HK-2 (cell line): ENCODE measurements at regions not wholly inside any gene's neighbourhood (a gene's known extent, or its start where the extent isn't known, plus 50 kb on each side); places are given as distances from the start of the nearest gene placed in this dataset.

Experiments used
- DNase-seq: peaks from one replicate; pipeline ENCODE4 v3.0.0-alpha.2; 2018; ENCODE audit not compliant: unreplicated experiment

DNA sequence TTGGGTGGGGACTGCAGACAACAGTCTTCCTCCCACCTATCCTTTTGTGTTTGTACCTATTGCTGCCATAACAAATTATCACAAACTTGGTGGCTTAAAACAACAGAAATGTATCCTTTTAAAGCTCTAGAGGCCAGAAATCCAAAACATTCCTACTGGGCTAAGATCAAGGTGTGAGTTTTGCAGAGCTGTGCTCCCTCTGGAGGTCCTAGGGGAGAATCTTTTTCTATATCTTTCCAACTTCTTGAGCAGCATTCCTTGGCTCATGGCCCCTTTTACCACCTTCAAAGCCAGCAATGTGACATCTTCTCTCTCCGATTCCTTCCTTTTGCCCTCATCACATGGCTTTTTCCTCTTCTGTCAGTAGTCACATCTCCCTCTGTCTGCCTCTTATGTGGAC, 190.6 kb downstream of the TTC8 start:
- DNase-seq, result no peak

GRCh38 chr14:89017417-89017816, 193.0 kb downstream of the TTC8 start:
- no peak for DNase-seq

DNA sequence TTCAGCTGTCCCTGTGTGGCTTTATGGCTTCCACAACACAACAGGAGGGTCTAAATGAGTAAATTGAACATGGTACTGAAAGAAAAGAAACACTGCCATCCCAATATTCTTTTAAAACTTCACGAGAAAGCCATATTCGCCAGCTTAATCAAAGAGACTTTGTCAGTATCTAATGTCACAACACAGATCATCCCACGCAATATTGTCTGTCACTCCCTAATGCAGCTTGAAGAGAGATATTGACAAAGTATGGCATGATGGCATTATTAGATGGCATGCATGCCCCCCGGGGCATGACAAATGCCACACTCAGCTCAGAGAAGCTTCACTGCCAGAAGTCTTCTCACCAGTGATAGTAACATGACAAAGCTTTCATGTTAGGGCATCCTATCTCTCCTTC, 197.8 kb downstream of the TTC8 start:
- no peak for DNase-seq

- DNase-seq, result no peak
Measured at GRCh38 chr14:89024691-89025090, 200.2 kb downstream of the TTC8 start.

DNA sequence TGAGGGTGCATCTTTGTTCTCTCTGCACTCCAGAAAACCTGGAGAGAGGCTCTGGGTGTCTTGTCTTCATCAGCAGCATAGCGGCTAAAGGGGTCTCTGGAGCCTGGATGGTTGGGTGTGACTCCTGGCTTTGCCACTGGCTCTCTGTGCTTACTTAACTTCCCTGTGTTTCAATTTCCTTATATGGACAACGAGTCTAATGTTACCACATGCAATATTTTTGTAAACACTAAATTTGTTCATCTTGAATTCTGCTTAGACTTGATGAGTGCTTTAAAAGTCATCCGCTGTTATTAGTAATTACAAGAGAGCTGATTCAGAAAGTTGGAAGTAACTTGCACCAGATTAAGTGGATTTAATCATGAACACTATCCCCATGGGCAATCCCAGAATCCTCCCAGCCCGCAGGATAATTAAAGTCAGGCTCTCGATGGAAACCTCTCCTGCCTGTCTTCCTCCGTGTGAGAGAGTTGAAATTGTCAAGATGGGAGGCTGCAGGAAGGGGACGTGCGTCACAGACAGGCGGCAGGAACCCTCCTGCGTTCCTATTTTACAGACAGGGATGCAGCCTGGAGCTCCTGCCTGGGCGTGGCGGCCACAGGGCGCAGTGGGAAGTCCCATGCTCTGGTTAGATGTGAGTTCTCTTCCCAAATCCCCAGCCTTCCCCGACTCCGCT, 201.2 kb downstream of the TTC8 start:
- DNase-seq, result no peak

- peak; percentile 41 for DNase-seq
Measured at GRCh38 chr14:89027097-89027740, 202.8 kb downstream of the TTC8 start.

- DNase-seq, result no peak
Measured at GRCh38 chr14:89028462-89029134, 204.1 kb downstream of the TTC8 start.

DNA sequence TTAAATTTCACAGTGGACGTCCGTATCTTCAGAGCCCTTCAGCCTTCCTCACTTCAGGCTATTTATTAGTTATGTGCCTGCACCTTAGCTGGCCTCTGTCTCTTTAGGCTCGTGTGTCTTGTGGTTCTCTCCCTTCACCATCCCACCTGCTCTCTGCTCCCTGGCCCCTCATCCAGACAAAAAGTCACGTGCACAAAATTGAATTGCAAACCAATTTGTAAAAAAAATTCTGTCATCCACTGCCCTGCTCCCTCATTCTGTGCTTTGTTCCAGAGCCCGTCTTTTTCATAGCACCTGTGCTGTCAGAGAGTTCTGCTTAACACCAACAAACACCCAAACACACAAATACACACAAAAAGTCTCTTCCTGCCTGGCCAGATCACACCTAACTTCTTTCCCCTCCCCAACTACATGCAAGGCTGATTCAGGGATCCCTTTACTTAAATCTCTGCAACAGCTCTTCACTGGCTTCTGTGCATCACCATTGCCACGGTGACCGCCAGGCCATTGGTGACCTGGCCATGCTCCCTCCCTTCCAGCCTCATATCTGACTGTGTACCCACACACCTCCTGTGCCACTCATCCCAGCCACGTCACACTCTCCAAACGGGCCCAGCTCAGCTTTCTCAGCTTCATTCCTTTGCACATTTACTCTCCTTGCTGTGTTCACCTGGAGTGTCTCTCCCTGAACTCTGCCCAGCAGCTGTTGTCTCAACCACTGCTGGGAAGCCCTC, 205.7 kb downstream of the TTC8 start:
- DNase-seq, result no peak

- DNase-seq, result no peak
Measured at GRCh38 chr14:89030921-89031320, 206.5 kb downstream of the TTC8 start.

DNA sequence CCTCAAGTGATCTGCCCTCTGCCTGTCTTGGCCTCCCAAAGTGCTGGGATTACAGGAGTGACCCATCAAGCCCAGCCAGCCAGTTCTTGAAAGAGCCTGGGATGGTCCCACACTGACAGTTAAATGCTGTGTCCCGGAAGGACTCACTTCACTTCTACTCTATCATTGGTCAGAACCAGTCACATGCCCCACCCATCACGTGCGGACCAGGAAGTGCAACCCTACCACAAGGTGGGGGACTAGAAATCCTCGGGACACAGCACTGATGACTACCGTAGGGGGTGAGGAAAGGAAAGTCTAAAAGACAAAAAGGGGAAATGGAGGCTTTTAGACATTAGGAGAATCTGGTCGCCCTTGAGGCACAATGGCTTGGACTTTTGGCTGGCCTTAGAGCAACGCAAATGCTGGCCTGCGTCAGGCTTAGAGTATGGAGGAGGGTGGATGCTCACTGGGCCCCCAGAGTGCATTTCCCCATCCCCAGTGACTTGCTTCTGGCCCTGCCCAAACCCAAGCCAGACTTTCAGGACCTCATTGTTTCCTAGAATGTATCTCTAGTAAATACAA, 207.7 kb downstream of the TTC8 start:
- no peak for DNase-seq

DNA sequence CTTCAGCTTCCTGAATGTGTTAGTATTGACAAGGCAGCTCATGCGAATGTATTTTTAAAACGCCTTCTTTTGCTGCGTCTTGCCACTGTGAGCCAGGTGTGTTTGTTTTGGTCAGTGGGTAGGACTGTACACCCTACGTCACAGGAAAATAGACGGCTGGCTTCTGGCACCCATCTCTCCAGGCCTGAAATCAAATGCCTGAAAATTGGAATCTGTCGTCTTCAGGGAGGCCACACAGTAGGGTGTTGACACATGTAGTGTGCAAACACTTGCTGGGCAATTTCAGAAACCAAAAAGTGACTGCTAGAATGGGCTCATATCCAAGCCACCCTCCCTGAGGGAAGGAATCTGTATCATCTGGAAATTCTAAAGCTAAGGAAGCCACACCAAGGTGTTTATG, 209.3 kb downstream of the TTC8 start:
- DNase-seq, result no peak

DNA sequence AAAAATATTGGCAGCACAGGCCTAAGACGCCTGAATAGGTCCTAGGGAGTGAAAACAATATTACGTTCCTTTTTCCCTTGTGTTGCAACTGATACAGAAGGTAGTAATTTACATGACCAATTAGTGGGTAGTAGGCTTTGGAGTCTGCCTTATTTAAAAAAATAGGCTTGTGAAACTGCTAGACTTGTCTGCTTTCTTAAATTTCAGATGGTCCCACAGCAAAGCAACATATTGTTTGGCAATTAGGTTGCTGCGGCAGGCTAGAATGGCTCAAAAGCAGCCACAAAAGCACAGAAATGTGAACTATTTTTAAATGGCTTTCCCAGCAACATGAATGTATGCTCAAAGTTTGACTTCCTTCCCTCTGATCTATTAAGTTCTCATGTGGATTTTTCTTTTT, 211.9 kb downstream of the TTC8 start:
- DNase-seq, result no peak

GRCh38 chr14:89037065-89037464, 212.6 kb downstream of the TTC8 start:
- no peak for DNase-seq

DNA sequence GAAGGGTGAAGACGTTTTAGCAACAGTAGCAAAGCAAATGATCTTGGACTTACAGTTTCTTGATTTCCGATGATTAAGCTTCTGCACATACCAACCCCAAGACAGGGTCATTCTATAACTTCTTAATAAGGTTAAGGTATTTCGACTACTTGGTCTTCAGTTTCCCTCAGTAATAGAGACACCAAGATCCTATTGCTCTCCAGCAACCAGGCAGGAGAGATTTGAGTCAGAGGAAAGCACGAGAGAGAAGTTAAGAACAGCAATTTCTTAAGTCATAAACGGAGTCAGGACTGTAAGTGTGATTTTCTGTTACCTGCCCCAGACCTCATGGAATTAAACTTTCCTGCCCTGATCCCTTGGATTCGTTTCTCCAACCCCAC, 215.6 kb downstream of the TTC8 start:
- no peak for DNase-seq

DNA sequence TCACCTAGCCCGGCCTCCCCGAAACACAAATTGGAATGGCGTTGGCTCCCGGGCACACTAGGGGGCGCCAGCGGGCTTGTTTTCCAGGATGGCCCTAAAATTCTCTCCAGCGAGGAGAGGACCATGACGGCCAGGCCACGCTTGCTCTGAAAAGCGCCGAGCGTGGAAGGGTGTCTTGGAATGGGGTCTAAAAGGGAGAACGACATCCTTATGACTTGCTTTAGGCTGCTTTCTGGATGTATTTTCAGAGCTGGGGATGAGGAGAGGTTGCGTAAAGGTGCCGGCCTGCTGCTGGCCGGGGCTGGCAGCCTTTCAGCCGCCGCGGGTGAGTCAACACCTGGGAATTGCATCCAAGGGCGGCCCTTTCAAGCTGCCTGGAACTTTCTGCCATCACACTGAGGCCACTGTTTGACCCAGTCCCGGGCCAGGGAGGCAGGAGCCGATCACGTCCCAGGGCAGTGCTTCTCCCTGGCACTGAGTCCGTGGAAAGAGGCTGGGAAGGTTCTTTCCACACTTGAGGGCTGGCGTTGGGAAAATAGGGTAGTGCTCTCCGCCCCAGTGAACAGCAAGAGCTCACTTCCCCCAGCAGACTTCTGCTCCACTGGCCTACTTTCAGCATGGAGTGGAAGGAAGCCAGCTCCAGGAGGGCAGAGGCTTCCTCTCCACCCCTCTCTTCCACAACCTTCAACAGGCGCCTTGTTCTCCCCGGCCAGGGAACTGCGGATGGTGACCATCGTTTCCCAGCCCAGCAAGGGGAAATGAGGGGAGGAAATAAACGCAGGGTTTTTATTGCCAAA, 216.2 kb downstream of the TTC8 start:
- DNase-seq, result peak; percentile 89

DNA sequence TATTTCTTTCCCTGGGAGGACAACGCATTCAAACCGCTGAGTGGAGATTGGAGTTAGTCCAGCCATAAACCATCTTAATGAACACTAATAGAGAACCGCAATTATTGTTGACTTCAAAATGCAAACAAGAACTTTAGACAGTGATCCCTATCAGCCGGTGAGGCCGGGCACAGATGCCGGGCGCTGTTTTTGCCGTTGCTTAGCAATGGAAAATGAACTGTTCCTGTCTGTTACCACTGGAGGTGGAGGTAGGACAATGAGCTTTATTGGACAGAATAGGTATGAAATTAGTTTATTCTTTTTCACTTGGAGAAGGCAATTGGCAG, 216.8 kb downstream of the TTC8 start:
- no peak for DNase-seq

- DNase-seq, result no peak
Measured at GRCh38 chr14:89042021-89042420, 217.6 kb downstream of the TTC8 start.

GRCh38 chr14:89053303-89053702, 228.9 kb downstream of the TTC8 start:
- no peak for DNase-seq

- no peak for DNase-seq
Measured at GRCh38 chr14:89056394-89056793, 231.9 kb downstream of the TTC8 start.

DNA sequence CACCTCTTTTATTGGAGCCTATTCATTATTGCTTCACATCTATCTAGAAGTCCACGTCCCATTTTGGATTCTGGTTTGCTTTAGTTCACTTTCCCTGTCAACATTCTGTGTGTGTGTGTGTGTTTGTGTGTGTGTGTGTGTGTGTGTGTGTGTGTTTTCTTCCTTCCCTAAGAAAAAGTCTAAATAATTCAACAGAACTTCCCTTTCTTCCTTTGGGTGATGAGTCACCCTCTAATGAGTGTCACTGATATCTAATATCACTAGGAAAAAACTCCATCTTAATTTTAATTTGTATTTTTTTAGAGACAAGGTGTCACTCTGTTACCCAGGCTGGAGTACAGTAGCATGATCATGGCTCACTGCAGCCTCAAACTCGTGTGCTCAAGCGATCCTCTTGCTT, 234.2 kb downstream of the TTC8 start:
- no peak for DNase-seq

DNA sequence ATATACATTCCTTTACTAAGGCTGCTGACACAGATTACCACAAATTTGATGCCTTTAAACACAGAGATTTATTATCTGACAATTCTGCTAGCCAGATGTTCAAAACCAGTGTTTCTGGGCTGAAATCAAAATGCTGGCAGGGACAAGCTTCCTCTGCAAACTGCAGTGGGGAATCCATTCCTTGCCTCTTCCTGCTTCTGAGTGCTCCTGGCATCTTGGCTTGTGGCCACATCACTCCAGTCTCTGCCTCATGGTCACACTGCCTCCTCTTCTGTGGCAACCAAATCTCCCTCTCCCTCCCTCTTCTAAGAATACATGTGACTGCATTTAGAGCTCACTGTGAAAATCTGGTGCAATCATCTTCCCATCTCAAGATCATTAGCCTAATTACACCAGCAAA, 235.7 kb downstream of the TTC8 start:
- DNase-seq, result no peak

DNA sequence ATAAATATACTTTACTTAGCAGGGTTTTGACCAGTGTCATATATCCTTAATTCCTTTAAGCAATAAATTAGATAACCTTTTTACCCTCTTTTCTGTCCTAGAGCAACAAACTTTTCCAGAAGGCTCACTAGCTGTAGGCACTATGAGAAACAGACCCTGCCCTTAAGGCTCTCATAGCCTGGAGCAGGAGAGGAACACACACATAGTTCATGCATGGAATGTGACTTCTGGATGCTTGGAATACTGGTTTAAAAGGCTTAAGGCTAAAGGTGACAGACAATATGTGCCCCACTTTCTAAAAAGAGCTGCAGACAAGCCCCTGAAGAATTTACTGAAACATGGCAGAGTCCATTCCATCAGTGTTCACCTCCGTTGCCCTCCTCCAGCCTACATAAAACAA, 237.2 kb downstream of the TTC8 start:
- DNase-seq, result no peak
